ENCODE measurements at regions not wholly inside any gene's neighbourhood (a gene's known extent, or its start where the extent isn't known, plus 50 kb on each side); places are given as distances from the start of the nearest gene placed in this dataset.

DNA sequence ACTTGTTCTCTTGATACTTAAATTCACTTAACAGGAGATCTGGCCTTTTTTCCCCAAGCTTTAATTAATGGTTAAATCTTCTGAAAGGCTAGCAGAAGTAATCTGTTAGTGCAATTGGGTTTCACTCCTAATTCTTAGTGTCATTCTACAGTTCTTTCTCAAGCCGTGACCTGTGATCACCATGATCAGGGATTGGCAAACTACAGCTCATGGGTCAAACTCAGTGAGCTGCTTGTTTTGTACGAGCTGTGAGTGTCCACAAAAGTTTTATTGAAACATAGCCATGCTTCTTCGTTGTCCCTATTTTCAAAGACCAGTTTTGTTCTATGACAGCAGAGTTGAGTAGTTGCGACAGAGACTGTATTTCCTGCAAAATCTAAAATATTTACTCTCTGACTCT lies 109.4 kb upstream of the KCNJ15 start:
- no peaks in the 10 kb centered on the region for H3K36me3 ChIP-seq (ENCODE audit: insufficient read depth, low read length)
- H3K4me1 Mint-ChIP-seq (ENCODE audit: low read depth) = no peaks in the 10 kb centered on the region
- no peaks in the 10 kb centered on the region for H3K27me3 ChIP-seq (ENCODE audit: control insufficient read depth in 1 of 2, insufficient read depth in 2 of 2, low read length in 2 of 2)
- TF ChIP-seq, protein P1, sequence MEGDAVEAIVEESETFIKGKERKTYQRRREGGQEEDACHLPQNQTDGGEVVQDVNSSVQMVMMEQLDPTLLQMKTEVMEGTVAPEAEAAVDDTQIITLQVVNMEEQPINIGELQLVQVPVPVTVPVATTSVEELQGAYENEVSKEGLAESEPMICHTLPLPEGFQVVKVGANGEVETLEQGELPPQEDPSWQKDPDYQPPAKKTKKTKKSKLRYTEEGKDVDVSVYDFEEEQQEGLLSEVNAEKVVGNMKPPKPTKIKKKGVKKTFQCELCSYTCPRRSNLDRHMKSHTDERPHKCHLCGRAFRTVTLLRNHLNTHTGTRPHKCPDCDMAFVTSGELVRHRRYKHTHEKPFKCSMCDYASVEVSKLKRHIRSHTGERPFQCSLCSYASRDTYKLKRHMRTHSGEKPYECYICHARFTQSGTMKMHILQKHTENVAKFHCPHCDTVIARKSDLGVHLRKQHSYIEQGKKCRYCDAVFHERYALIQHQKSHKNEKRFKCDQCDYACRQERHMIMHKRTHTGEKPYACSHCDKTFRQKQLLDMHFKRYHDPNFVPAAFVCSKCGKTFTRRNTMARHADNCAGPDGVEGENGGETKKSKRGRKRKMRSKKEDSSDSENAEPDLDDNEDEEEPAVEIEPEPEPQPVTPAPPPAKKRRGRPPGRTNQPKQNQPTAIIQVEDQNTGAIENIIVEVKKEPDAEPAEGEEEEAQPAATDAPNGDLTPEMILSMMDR (IDR thresholded peaks at IDR 0.05) = no peak
- H3K4me1 ChIP-seq (ENCODE audit: insufficient read depth, low read length) = no peaks in the 10 kb centered on the region
- DNase-seq (no peak), ATAC-seq (ENCODE audit: poor library complexity) (no peak)
- H3K27ac Mint-ChIP-seq = no peak overlapping the region
- peaks cover 59% of the 10 kb centered on the region for H3K27me3 Mint-ChIP-seq
- no peak overlapping the region for H3K27ac ChIP-seq (ENCODE audit: low read depth in 1 of 2, low read length in 2 of 2)
- no peak overlapping the region for H3K4me3 Mint-ChIP-seq
- H3K9me3 Mint-ChIP-seq = peaks cover 12% of the 10 kb centered on the region
- no peak overlapping the region for H3K4me3 ChIP-seq (ENCODE audit: low read length)
- ChIA-PET CTCF (no interaction called here), POLR2A (no interaction called here)
- no peaks in the 10 kb centered on the region for H3K36me3 Mint-ChIP-seq (ENCODE audit: low read depth)
- no peaks in the 10 kb centered on the region for H3K9me3 ChIP-seq (ENCODE audit: control insufficient read depth in 1 of 2, insufficient read depth in 1 of 2, low read length in 2 of 2)
- intact Hi-C loops (cut with DNase I, micrococcal nuclease) = no loop called here

DNA sequence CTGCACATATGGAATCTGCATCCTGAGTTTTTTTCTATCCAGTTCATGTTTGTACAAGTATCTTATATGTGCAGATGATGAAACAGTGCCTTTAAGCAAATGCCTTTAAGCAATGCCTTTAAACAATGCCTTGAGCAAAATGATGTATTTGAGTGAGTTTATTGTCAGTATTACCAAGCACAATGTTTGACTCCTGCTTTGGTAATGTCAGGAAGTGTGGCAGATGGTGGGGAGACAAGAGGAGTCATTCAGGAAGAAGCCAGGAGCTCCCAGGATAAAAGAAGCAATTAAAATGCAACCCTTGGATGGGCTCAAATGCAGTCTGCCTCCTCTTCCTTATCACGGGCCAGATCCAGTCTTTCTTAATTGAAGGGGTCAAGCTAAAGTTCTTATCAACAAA lies 108.7 kb upstream of the KCNJ15 start:
- Mint-ChIP-seq H3K27ac (no peak overlapping the region), H3K27me3 (peaks cover 58% of the 10 kb centered on the region), H3K4me3 (no peak overlapping the region), H3K9me3 (peaks cover 12% of the 10 kb centered on the region), H3K4me1 (ENCODE audit: low read depth) (no peaks in the 10 kb centered on the region), H3K36me3 (ENCODE audit: low read depth) (no peaks in the 10 kb centered on the region)
- intact Hi-C loops (cut with DNase I, micrococcal nuclease) = no loop called here
- Histone ChIP-seq H3K36me3 (ENCODE audit: insufficient read depth, low read length) (no peaks in the 10 kb centered on the region), H3K4me3 (ENCODE audit: low read length) (no peak overlapping the region), H3K27me3 (ENCODE audit: control insufficient read depth in 1 of 2, insufficient read depth in 2 of 2, low read length in 2 of 2) (no peaks in the 10 kb centered on the region), H3K4me1 (ENCODE audit: insufficient read depth, low read length) (no peaks in the 10 kb centered on the region), H3K27ac (ENCODE audit: low read depth in 1 of 2, low read length in 2 of 2) (no peak overlapping the region), H3K9me3 (ENCODE audit: control insufficient read depth in 1 of 2, insufficient read depth in 1 of 2, low read length in 2 of 2) (no peaks in the 10 kb centered on the region)
- DNase-seq = no peak
- TF ChIP-seq, protein P1 (IDR thresholded peaks at IDR 0.05) = no peak
- ATAC-seq (ENCODE audit: poor library complexity) = no peak
- POLR2A ChIA-PET = no interaction called here
- CTCF ChIA-PET = no interaction called here

DNA sequence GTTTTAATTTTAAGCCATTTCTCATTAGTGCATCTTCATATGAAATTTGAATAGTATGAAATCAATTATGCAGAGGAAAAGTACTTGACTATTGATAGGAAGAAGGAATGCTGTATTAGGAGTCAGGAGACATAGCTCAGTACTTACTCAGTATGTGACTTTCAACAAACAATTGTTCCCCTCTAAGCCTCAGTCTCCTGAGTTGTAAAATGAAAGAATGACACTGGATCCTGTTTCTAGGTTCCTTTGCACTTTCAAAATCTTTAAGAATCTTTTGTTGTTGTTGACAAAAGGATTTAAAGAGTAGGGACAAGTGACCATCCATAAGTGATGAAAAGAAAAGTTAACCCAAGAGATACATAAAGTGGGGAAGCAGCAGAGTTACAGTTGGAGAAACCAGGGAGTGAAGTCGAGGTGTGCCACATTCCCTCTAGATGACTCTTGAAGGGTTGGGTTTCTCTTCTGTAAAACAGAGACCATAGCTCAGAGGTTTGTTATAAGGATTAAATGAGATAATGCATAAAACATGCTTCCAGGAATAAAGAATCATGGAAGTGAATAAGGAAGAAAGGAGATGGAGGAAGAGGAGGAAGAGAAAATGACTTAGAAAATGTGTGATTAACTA lies 105.7 kb upstream of the KCNJ15 start:
- no peaks in the 10 kb centered on the region for H3K9me3 ChIP-seq (ENCODE audit: control insufficient read depth in 1 of 2, insufficient read depth in 1 of 2, low read length in 2 of 2)
- ATAC-seq (ENCODE audit: poor library complexity) = no peak
- DNase-seq = no peak
- H3K27ac ChIP-seq (ENCODE audit: low read depth in 1 of 2, low read length in 2 of 2) = no peak overlapping the region
- Mint-ChIP-seq H3K36me3 (ENCODE audit: low read depth) (no peaks in the 10 kb centered on the region), H3K27me3 (peaks cover 49% of the 10 kb centered on the region), H3K9me3 (no peaks in the 10 kb centered on the region), H3K4me1 (ENCODE audit: low read depth) (no peaks in the 10 kb centered on the region), H3K4me3 (no peak overlapping the region), H3K27ac (no peak overlapping the region)
- POLR2A ChIA-PET = no interaction called here
- CTCF ChIA-PET = no interaction called here
- no peaks in the 10 kb centered on the region for H3K36me3 ChIP-seq (ENCODE audit: insufficient read depth, low read length)
- intact Hi-C loops (cut with DNase I, micrococcal nuclease) = no loop called here
- no peak overlapping the region for H3K4me3 ChIP-seq (ENCODE audit: low read length)
- no peaks in the 10 kb centered on the region for H3K27me3 ChIP-seq (ENCODE audit: control insufficient read depth in 1 of 2, insufficient read depth in 2 of 2, low read length in 2 of 2)
- no peaks in the 10 kb centered on the region for H3K4me1 ChIP-seq (ENCODE audit: insufficient read depth, low read length)
- TF ChIP-seq, protein P1 (IDR thresholded peaks at IDR 0.05) = no peak

Measured in CD4-positive, alpha-beta T cell (primary cell).